Epithelial cell of proximal tubule (primary cell): ENCODE measurements at regions not wholly inside any gene's neighbourhood (a gene's known extent, or its start where the extent isn't known, plus 50 kb on each side); places are given as distances from the start of the nearest gene placed in this dataset.

Experiments used
- DNase-seq: peaks from one replicate; pipeline ENCODE4 v3.0.0-alpha.2; 2011; ENCODE audit warnings: low read depth
- H3K4me3 ChIP-seq: 2 replicates; pipeline ENCODE4 v1.5.1; 2011; ENCODE audit warnings: low read depth, mild to moderate bottlenecking, low read length
- TF ChIP-seq, protein P1 (sequence below): conservative IDR thresholded peaks from 2 replicates; pipeline ENCODE4 v1.5.1; 2012; ENCODE audit warnings: low read depth, mild to moderate bottlenecking, low read length

DNA sequence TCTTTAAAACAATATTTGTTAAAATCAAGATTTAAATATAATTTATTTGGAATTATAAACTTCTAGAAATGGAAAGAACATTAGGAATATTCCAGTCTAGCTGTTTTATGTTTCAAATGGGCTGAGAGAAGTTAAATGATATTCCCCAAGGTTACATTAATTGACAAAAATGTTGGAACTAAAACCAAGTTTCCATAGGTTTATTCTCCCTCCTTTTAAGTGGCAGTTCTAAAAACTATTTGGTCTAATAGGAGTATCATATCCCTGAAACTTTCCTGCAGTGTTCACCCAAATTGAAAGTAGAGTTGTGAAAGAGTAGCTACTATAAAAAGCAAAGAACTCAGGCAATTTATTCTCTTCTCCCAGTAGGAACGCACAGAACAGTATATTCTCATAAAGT is 1185.5 kb downstream of the LRFN5 start:
- no peak for DNase-seq
- no peak overlapping the region for H3K4me3 ChIP-seq
- TF ChIP-seq, protein P1, sequence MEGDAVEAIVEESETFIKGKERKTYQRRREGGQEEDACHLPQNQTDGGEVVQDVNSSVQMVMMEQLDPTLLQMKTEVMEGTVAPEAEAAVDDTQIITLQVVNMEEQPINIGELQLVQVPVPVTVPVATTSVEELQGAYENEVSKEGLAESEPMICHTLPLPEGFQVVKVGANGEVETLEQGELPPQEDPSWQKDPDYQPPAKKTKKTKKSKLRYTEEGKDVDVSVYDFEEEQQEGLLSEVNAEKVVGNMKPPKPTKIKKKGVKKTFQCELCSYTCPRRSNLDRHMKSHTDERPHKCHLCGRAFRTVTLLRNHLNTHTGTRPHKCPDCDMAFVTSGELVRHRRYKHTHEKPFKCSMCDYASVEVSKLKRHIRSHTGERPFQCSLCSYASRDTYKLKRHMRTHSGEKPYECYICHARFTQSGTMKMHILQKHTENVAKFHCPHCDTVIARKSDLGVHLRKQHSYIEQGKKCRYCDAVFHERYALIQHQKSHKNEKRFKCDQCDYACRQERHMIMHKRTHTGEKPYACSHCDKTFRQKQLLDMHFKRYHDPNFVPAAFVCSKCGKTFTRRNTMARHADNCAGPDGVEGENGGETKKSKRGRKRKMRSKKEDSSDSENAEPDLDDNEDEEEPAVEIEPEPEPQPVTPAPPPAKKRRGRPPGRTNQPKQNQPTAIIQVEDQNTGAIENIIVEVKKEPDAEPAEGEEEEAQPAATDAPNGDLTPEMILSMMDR: no peak

DNA sequence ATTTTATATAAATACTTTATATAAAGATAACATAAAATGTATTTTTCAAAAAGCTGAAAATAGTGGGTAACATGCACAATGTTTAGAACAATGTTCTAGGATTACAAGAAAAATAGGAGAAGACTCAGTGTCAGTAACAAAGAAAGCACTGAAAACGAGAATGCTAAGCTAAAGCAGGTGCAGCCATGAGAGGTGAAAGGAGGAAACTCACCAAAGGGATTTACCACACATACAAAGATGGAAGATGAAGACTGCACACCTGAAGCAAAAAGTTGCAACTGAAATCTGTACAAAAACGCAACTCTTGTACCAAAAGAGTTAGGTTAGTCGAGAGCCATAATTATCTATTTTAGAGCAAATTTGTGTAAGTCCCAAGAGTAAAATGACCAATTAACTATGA is 1176.1 kb downstream of the LRFN5 start:
- no peak for DNase-seq
- H3K4me3 ChIP-seq: no peak overlapping the region
- TF ChIP-seq, protein P1: no peak

DNA sequence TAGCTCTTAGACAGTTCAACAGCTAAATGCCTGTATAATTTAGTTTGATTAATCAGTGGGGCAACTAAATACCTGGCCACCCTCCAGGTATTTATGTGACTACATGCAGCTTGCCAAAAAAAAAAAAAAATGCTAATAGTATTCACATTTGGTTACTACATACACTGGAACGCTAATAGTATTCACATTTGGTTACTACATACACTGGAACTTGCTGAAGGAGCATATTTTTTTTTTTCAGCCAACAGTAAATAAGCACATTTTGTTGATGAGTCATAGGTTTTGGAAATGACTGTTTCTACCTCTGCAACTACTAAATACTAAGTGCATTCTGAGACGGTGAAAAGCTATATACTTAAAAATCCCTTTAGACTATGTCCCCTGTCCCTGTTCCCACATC is 1172.3 kb downstream of the LRFN5 start:
- no peak overlapping the region for H3K4me3 ChIP-seq
- TF ChIP-seq, protein P1: no peak
- no peak for DNase-seq

DNA sequence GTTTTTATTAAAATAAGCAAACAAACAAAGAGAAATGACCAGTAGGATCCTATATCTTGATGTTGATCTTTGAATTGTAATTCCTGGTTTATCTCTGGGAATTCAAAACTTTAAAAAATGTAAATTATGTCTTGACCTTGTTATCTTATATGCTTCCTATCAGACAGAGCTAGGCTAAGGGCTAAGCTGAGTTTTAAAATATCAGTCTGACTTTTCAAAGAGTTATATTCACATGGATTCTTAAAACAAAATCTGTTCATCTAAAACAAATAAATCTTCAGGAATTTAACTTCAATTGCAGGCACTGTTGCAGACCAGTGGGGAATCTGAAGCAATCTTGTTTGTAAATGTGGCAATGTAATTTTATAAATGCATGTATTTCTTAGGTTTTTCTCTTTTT is 1144.1 kb downstream of the LRFN5 start:
- no peak overlapping the region for H3K4me3 ChIP-seq
- TF ChIP-seq, protein P1: no peak
- no peak for DNase-seq

DNA sequence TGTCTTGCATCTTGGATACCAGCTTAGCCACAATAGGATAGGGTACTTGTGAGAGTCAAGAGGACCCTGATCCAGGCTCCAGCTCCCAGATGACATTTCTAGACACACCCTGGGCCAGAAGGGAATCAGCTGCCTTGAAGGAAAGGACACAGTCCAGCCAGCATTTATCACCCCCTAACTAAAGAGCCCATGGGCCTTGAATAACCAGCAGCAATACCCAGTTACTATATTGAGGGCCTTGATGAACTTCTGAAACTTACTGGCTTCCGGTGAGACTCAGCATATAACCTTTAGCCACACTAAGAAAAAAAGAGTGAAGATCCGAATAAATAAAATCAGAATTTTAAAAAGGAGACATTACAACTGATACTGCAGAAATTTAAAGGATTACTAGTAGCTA is 1135.4 kb downstream of the LRFN5 start:
- TF ChIP-seq, protein P1: no peak
- no peak overlapping the region for H3K4me3 ChIP-seq
- no peak for DNase-seq

DNA sequence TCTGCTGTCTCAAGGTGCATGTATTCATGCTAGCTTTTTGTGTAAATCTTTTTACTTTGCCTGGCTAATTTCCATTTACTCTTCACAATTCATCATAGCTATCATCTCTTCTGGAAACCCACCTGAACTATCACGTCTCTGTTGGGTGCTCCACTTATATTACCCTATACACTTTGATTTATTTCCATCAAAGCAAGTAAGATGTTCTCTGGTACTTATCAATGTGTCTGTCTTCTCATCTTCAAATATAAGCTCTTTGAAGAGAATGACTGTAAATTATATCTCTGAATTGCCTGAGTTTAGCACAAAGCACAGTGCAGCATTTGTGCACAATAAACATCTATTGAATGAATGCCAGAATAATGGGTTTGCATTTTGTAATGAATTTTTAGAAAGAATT is 1129.7 kb downstream of the LRFN5 start:
- TF ChIP-seq, protein P1: no peak
- H3K4me3 ChIP-seq: no peak overlapping the region
- DNase-seq: no peak

DNA sequence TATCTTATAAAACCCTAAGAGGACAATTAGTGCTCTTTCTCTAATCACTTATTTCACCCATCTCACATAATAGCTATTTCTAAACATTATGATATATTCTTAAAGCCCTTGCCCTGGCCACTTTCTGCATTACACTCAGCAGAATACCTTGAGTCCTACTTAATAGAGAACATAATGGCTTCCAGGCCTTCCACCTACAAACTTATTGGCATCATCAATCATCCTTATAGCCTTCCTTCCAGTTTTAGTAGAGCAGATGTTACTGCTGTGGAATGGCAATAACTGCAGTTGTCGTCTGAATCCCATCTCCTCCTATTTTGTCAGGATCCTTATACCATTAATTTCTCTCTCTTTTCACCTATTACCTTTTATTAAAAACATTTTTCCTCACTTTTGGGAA is 1127.4 kb downstream of the LRFN5 start:
- TF ChIP-seq, protein P1: no peak

More for the DNA sequence above, 1127.4 kb downstream of the LRFN5 start:
- DNase-seq: no peak
- no peak overlapping the region for H3K4me3 ChIP-seq
